Calu3 (cell line): ENCODE measurements at regions not wholly inside any gene's neighbourhood (a gene's known extent, or its start where the extent isn't known, plus 50 kb on each side); places are given as distances from the start of the nearest gene placed in this dataset.

ENCODE experiments used
- BruUV-seq: library from RNA; stranded (reverse); fragments of 400-500 nt; replicated peaks from 2 replicates; lab custom pipeline; 2021; lab: Mats Ljungman, UMichigan
- CTCF ChIA-PET: fragments of 300-600 bp; sonication (Branson Sonifier 250); formaldehyde crosslinking; loops from one replicate; lab custom pipeline; 2022; ENCODE audit warnings: antibody characterized with exemption; lab: Charles Lee
- DNase-seq: peaks from one replicate; pipeline ENCODE4 v3.0.0; 2022
- H3K27ac Mint-ChIP-seq: one replicate; pipeline ENCODE4 v1.8.0; 2022; ENCODE audit warnings: mixed read lengths; ENCODE audit not compliant: unreplicated experiment
- H3K27me3 Mint-ChIP-seq: one replicate; pipeline ENCODE4 v1.8.0; 2022; ENCODE audit warnings: mixed read lengths; ENCODE audit not compliant: unreplicated experiment
- H3K36me3 Mint-ChIP-seq: one replicate; pipeline ENCODE4 v1.8.0; 2022; ENCODE audit warnings: mild to moderate bottlenecking, moderate library complexity, mixed read lengths; ENCODE audit not compliant: insufficient read depth, unreplicated experiment
- H3K4me1 Mint-ChIP-seq: one replicate; pipeline ENCODE4 v1.8.0; 2022; ENCODE audit warnings: mild to moderate bottlenecking, low read depth, mixed read lengths; ENCODE audit not compliant: unreplicated experiment
- H3K4me3 Mint-ChIP-seq: one replicate; pipeline ENCODE4 v1.8.0; 2022; ENCODE audit warnings: mild to moderate bottlenecking, low read depth, moderate library complexity, mixed read lengths; ENCODE audit not compliant: unreplicated experiment
- H3K9me3 Mint-ChIP-seq: one replicate; pipeline ENCODE4 v1.8.0; 2022; ENCODE audit warnings: low read depth, mixed read lengths; ENCODE audit not compliant: unreplicated experiment
- intact Hi-C: fragments of 100-400 bp; cut with micrococcal nuclease; formaldehyde crosslinking; loops from one replicate; pipeline ENCODE4 v1.10.0; 2022; ENCODE audit not compliant: unreplicated experiment
- TF ChIP-seq, protein P1 (sequence below): fragments of 200-600 bp; IDR thresholded peaks from one replicate; pipeline ENCODE4 v1.8.0; 2022; ENCODE audit warnings: antibody characterized with exemption; ENCODE audit not compliant: unreplicated experiment

DNA sequence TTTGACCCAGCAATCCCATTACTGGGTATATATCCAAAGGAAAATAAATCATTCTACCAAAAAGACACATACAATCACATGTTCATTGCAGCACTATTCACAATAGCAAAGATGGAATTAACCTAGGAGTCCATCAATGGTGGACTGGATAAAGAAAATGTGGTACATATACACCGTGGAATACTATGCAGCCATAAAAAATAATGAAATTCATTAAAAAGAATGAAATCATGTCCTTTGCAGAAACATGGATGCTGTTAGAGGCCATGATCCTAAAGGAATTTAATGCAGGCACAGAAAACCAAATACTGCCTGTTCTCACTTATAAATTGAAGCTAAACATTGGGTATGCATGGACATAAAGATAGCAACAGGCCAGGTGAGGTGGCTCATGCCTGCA, 61.9 kb upstream of the BMP6 start:
- CTCF ChIA-PET, result no interaction called here
- H3K27me3 Mint-ChIP-seq, result peaks cover 23% of the 10 kb centered on the region
- no peak for DNase-seq
- H3K27ac Mint-ChIP-seq, result no peak overlapping the region
- intact Hi-C loops, result loop anchor here (5.0 kb wide), 1 partner anchor 268 kb away; no protein-coding TSS in a partner anchor
- no peaks in the 10 kb centered on the region for H3K4me1 Mint-ChIP-seq
- H3K36me3 Mint-ChIP-seq, result no peaks in the 10 kb centered on the region
- BruUV-seq, result no TSS peak
- TF ChIP-seq, protein P1, sequence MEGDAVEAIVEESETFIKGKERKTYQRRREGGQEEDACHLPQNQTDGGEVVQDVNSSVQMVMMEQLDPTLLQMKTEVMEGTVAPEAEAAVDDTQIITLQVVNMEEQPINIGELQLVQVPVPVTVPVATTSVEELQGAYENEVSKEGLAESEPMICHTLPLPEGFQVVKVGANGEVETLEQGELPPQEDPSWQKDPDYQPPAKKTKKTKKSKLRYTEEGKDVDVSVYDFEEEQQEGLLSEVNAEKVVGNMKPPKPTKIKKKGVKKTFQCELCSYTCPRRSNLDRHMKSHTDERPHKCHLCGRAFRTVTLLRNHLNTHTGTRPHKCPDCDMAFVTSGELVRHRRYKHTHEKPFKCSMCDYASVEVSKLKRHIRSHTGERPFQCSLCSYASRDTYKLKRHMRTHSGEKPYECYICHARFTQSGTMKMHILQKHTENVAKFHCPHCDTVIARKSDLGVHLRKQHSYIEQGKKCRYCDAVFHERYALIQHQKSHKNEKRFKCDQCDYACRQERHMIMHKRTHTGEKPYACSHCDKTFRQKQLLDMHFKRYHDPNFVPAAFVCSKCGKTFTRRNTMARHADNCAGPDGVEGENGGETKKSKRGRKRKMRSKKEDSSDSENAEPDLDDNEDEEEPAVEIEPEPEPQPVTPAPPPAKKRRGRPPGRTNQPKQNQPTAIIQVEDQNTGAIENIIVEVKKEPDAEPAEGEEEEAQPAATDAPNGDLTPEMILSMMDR, result no peak
- no peak overlapping the region for H3K4me3 Mint-ChIP-seq
- no peaks in the 10 kb centered on the region for H3K9me3 Mint-ChIP-seq

DNA sequence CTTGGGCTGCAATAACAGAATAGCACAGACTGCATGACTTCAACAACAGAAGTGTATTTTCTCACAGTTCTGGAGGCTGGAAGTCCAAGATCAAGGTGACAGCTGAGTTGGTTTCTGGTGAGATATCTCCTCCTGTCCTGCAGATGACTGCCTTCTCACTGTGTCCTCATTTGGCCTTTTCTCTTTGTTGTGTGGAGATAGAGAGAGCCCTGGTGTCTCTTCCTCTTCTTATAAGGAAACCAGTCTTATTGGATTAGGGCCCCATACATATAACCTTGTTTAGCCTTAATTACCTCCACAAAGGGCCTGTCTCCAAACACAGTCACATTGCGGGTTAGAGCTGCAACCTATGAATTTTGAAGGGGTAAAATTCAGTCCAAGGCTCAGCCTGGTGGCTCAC, 57.0 kb upstream of the BMP6 start:
- DNase-seq, result no peak
- BruUV-seq, result no TSS peak
- Mint-ChIP-seq H3K4me3 (no peak overlapping the region), H3K4me1 (peaks cover 11% of the 10 kb centered on the region), H3K27me3 (no peaks in the 10 kb centered on the region), H3K36me3 (no peaks in the 10 kb centered on the region), H3K27ac (no peak overlapping the region), H3K9me3 (no peaks in the 10 kb centered on the region)
- TF ChIP-seq, protein P1, result no peak
- intact Hi-C loops, result no loop called here
- CTCF ChIA-PET, result interaction anchor here (0.6 kb wide), 1 partner anchor 602 kb away, joined by 3 read pairs; no protein-coding TSS in a partner anchor

DNA sequence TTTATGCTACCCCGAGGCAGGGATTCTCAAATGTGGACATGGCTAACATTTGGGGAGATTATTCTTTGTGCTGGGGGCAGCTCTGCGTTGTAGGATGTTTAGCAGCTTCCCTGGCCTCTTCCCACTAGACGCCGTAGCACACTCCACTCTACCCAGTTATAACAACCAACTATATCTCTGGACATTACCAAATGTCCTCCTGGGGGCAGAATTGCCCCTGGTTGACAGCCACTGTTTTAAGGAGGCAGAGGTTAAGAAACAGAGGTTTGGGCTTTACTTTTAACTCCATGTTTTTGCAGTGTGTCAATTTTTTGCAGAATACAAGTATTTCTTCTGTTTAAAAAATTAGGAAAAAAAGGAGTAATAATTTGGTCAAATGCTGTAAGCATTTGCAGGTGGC, 56.2 kb upstream of the BMP6 start:
- DNase-seq, result no peak
- H3K4me3 Mint-ChIP-seq, result no peak overlapping the region
- peaks cover 11% of the 10 kb centered on the region for H3K4me1 Mint-ChIP-seq
- intact Hi-C loops, result no loop called here
- CTCF ChIA-PET, result no interaction called here
- TF ChIP-seq, protein P1, result no peak
- H3K27me3 Mint-ChIP-seq, result no peaks in the 10 kb centered on the region
- no peaks in the 10 kb centered on the region for H3K36me3 Mint-ChIP-seq
- no TSS peak for BruUV-seq
- H3K27ac Mint-ChIP-seq, result no peak overlapping the region
- H3K9me3 Mint-ChIP-seq, result no peaks in the 10 kb centered on the region

DNA sequence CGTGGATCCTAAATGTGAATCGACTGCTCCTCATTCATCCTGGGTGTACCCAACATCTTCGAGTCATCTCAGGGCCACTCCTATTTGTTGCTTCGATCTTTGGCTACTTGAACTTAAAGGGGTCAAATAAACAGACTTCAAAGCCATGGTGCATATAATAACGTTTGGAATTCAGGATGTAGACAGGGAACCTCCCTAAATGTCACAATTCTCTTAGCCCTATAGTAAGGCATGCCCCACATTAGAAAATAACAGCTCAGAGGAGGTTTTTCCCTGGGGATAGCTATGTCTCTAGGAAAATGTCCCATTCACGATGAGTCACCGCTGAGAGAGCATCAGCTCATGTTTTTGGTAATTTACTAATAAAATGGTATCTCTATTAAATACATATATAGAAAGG, 54.8 kb upstream of the BMP6 start:
- Mint-ChIP-seq H3K9me3 (no peaks in the 10 kb centered on the region), H3K4me3 (no peak overlapping the region), H3K36me3 (no peaks in the 10 kb centered on the region), H3K4me1 (peaks cover 11% of the 10 kb centered on the region), H3K27me3 (no peaks in the 10 kb centered on the region), H3K27ac (no peak overlapping the region)
- TF ChIP-seq, protein P1, result no peak
- BruUV-seq, result no TSS peak
- DNase-seq, result no peak
- intact Hi-C loops, result no loop called here
- CTCF ChIA-PET, result no interaction called here
